Fibroblast of lung (primary cell): ENCODE measurements at regions not wholly inside any gene's neighbourhood (a gene's known extent, or its start where the extent isn't known, plus 50 kb on each side); places are given as distances from the start of the nearest gene placed in this dataset.

ENCODE experiments used
- EZH2 ChIP-seq: IDR thresholded peaks from 2 replicates; pipeline ENCODE4 v1.5.1; 2012; ENCODE audit warnings: low read length, control low read depth, mild to moderate bottlenecking; ENCODE audit errors: missing control alignments
- TF ChIP-seq, protein P1 (sequence below), 2 donors: IDR thresholded peaks in 1 of 2; conservative IDR thresholded peaks in 1 of 2; 1 replicate in 1 of 2; 2 replicates in 1 of 2; pipeline ENCODE4 v1.5.1; 2011 to 2012; ENCODE audit warnings: low read length in 2 of 2, control low read depth in 1 of 2, inconsistent platforms in 1 of 2, low read depth in 1 of 2, mild to moderate bottlenecking in 1 of 2

- TF ChIP-seq, protein P1, sequence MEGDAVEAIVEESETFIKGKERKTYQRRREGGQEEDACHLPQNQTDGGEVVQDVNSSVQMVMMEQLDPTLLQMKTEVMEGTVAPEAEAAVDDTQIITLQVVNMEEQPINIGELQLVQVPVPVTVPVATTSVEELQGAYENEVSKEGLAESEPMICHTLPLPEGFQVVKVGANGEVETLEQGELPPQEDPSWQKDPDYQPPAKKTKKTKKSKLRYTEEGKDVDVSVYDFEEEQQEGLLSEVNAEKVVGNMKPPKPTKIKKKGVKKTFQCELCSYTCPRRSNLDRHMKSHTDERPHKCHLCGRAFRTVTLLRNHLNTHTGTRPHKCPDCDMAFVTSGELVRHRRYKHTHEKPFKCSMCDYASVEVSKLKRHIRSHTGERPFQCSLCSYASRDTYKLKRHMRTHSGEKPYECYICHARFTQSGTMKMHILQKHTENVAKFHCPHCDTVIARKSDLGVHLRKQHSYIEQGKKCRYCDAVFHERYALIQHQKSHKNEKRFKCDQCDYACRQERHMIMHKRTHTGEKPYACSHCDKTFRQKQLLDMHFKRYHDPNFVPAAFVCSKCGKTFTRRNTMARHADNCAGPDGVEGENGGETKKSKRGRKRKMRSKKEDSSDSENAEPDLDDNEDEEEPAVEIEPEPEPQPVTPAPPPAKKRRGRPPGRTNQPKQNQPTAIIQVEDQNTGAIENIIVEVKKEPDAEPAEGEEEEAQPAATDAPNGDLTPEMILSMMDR (conservative IDR thresholded peaks at IDR 0.05 in 1 of 2, IDR thresholded peaks at IDR 0.05 in 1 of 2; ENCODE audit: low read depth in 1 of 2, low read length in 2 of 2): no peak
- TF ChIP-seq EZH2: no peak
Measured at GRCh38 chr13:79735228-79735627, 254.3 kb downstream of the NDFIP2 start.
